Fibroblast of pulmonary artery (primary cell): ENCODE measurements at regions not wholly inside any gene's neighbourhood (a gene's known extent, or its start where the extent isn't known, plus 50 kb on each side); places are given as distances from the start of the nearest gene placed in this dataset.

Experiments used
- DNase-seq: peaks from one replicate; pipeline ENCODE4 v3.0.0-alpha.2; 2010; ENCODE audit warnings: low read depth
- H3K4me3 ChIP-seq: replicated peaks from 2 replicates; pipeline ENCODE4 v1.5.1; 2011; ENCODE audit warnings: low read depth, mild to moderate bottlenecking, control low read depth, low read length, moderate library complexity
- TF ChIP-seq, protein P1 (sequence below): IDR thresholded peaks from 2 replicates; pipeline ENCODE4 v1.5.1; 2011; ENCODE audit warnings: mild to moderate bottlenecking, control low read depth, low read length, inconsistent platforms; ENCODE audit errors: missing control alignments

DNA sequence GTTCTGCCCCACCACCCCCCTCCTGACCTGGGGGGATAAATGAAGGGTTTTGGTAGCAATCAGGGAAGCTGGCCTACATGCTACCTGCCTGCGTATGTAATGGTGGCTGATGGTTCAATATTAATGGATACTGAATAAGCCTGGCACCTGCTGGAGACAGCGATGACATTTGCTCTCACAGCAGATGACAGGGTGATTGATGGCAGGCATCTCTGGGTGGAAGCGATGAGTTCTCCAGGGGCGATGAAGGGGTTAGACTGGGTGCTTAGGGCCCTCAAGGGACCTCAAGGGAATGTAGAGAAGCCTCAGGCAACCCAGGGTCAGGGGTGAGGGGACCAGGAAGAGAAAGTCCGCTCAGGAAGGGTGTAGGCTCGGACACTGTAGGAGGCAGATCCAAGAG is 107.7 kb upstream of the MLN start:
- DNase-seq = no peak
- H3K4me3 ChIP-seq = no peak overlapping the region
- TF ChIP-seq, protein P1, sequence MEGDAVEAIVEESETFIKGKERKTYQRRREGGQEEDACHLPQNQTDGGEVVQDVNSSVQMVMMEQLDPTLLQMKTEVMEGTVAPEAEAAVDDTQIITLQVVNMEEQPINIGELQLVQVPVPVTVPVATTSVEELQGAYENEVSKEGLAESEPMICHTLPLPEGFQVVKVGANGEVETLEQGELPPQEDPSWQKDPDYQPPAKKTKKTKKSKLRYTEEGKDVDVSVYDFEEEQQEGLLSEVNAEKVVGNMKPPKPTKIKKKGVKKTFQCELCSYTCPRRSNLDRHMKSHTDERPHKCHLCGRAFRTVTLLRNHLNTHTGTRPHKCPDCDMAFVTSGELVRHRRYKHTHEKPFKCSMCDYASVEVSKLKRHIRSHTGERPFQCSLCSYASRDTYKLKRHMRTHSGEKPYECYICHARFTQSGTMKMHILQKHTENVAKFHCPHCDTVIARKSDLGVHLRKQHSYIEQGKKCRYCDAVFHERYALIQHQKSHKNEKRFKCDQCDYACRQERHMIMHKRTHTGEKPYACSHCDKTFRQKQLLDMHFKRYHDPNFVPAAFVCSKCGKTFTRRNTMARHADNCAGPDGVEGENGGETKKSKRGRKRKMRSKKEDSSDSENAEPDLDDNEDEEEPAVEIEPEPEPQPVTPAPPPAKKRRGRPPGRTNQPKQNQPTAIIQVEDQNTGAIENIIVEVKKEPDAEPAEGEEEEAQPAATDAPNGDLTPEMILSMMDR = no peak

DNA sequence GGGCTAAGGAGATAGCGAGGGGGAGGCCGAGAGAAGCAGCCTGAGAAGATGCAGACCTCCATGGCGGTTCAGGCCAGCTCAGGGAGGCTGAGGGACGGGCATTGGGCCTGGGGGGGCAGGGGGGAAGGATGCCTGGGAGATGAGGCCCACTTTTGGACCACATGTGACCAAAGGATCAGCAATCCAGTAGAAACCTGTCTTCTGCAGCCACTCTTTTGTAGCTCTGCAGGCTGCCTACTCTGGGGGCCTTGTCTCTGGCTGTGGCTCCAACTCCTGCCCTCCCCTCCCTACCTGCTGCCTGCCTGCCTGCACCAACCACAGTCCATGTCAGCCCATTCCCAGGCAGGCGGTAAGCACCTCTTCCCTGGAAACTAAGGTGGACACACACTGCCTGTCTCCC is 106.8 kb upstream of the MLN start:
- TF ChIP-seq, protein P1 = no peak

DNA sequence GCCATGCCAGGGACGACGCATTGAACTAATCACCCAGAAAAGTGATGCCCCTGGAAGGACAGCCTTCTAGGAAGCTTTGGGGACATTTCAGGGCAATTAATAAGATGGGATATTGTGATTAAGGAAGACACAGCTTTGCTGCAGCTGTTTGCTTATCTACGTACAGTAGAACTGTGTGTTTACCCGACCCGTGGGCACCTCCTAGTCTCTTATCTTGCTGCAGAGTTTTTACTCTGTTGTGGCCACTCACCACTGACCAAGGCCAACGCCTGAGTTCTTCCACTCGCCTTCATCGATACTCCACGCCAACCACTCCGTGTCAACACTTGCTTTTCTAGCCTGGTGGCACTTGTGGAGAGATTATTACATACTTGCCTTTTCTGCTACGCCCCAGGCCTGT is 105.9 kb upstream of the MLN start:
- TF ChIP-seq, protein P1 = no peak
- H3K4me3 ChIP-seq = no peak overlapping the region
- no peak for DNase-seq

More for the DNA sequence above, 106.8 kb upstream of the MLN start:
- no peak for DNase-seq
- no peak overlapping the region for H3K4me3 ChIP-seq

DNA sequence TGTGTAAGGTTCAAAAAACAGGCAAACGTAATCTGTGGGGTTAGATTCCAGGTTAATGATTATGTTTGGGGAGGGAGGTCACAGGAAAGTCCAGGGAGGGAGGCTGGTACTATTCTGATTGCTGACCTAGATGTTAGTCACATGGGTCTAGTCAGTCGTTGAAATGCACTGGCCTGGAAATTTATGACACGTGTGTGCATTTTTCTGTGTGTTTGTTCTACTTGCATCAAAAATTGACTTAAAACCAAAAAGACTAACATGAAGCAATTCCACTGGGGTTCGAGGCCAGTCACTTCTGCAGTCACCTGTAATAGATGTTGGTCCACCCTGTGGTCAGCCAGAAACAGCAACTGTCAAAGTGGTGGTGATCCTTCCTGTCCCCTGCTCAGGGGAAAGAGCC is 104.2 kb upstream of the MLN start:
- H3K4me3 ChIP-seq = no peak overlapping the region
- TF ChIP-seq, protein P1 = no peak
- no peak for DNase-seq

DNA sequence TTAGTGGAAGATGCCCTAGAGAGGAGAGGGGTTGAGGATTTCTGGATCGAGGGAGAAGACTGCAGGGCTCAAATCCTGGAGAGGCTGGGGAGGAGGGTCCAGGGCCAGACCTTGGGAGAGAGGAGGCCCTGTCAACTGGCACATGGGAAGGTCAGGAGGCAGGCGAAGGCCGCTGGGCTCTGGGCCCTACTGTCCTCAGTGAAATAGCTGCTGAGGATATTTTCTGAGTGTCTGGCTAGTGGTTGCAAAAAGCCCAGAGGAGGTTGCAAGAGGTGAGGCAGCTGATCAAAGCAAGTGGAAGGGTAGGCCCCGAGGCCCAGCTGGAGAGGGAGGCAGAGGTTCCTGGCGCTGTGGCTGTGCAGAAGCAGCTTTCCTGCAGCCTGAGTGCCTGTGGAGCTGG is 103.4 kb upstream of the MLN start:
- DNase-seq = no peak
- H3K4me3 ChIP-seq = no peak overlapping the region
- TF ChIP-seq, protein P1 = no peak

DNA sequence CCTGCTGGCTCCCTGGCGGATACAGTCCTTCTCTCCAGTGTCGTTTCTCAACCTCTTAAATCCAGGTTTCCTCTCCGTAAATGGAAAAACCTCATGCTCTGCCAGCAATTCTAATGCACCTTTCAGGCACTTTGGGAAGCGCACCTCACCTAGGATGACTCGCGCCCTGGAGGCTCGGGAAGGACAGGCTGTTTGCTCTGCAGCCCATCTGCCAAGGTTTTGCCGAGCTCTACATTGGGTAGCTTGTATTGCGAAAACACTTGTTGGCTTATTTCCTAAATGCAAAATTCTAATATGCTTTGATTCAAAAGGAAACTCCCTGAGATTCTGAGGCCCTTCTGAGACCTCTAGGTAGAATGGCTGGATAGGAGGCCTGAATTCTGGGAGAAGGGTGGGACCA is 102.6 kb upstream of the MLN start:
- no peak for DNase-seq
- H3K4me3 ChIP-seq = no peak overlapping the region
- TF ChIP-seq, protein P1 = no peak

DNA sequence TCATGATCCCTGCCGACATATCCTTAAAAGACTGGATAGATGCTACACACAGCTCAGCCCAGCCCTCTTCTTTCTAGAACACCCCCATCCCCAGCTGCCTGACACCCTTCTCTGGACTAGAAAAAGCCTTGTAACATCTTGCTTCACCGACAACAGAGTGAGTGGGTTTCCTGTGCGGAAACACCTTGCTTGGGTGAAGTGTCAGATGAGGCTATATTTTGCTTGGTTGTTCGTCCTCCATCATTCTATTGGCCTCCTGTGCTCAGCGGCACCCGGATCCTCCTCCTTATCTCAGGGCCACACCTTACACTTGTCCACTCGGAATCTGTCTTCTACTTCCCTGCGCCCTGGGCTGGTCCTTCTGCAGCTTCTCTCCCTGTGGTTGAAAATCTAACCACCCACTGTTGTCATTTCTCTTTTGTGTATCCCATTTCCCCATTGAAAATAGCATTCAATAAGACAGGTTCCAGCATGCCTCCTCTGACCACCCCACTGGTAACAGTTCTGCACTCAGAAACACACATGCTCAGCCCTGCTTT is 101.3 kb upstream of the MLN start:
- no peak for DNase-seq
- TF ChIP-seq, protein P1 = no peak
- no peak overlapping the region for H3K4me3 ChIP-seq
